Activated CD4-positive, alpha-beta T cell treated with anti-CD3 and anti-CD28 coated beads, Interleukin-2, amount 10 ng/mL, durations not matched to agents 7 days and 5 days (primary cell): ENCODE measurements at regions not wholly inside any gene's neighbourhood (a gene's known extent, or its start where the extent isn't known, plus 50 kb on each side); places are given as distances from the start of the nearest gene placed in this dataset.
"Not testable (repeated sequence)": the region's sequence is repeated elsewhere in the genome, so short reads cannot be mapped to it uniquely, and the experiment has no call there.

Source experiments
- CTCF ChIA-PET: fragments of 350-600 bp; sonication (Branson Sonifier 250); formaldehyde crosslinking; loops from one replicate; lab custom pipeline; 2021; ENCODE audit warnings: antibody characterized with exemption; lab: Charles Lee
- POLR2A ChIA-PET: fragments of 350-600 bp; sonication (Branson Sonifier 250); formaldehyde crosslinking; loops from one replicate; lab custom pipeline; 2021; ENCODE audit warnings: antibody characterized with exemption; lab: Charles Lee
- DNase-seq: peaks from one replicate; pipeline ENCODE4 v3.0.0-alpha.2; 2020
- H3K27ac Mint-ChIP-seq: one replicate; pipeline ENCODE4 v1.8.0; 2021; ENCODE audit warnings: mild to moderate bottlenecking, moderate library complexity, mixed read lengths
- H3K27me3 Mint-ChIP-seq: one replicate; pipeline ENCODE4 v1.8.0; 2021; ENCODE audit warnings: mixed read lengths
- H3K36me3 Mint-ChIP-seq: one replicate; pipeline ENCODE4 v1.8.0; 2021; ENCODE audit warnings: low read depth, mixed read lengths
- H3K4me1 Mint-ChIP-seq: one replicate; pipeline ENCODE4 v1.8.0; 2021; ENCODE audit warnings: mixed read lengths
- H3K4me3 Mint-ChIP-seq: one replicate; pipeline ENCODE4 v1.8.0; 2021; ENCODE audit warnings: mild to moderate bottlenecking, moderate library complexity, mixed read lengths
- H3K9me3 Mint-ChIP-seq: one replicate; pipeline ENCODE4 v1.8.0; 2021; ENCODE audit warnings: mixed read lengths

- DNase-seq = no peak
- Mint-ChIP-seq H3K4me3 (no peak overlapping the region), H3K4me1 (no peaks in the 10 kb centered on the region), H3K9me3 (no peaks in the 10 kb centered on the region), H3K27me3 (no peaks in the 10 kb centered on the region), H3K36me3 (no peaks in the 10 kb centered on the region), H3K27ac (no peak overlapping the region)
- CTCF ChIA-PET = no interaction called here
- POLR2A ChIA-PET = interaction anchor here (0.6 kb wide), 1 partner anchor 45 kb away, joined by 4 read pairs; no protein-coding TSS in a partner anchor
Measured at GRCh38 chr15:81812456-81812855, 233.4 kb downstream of the MEX3B start.

GRCh38 chr15:81811736-81812135 is 234.1 kb downstream of the MEX3B start:
- DNase-seq = no peak
- H3K27ac Mint-ChIP-seq = no peak overlapping the region
- POLR2A ChIA-PET = no interaction called here
- no peak overlapping the region for H3K4me3 Mint-ChIP-seq
- CTCF ChIA-PET = no interaction called here
- no peaks in the 10 kb centered on the region for H3K9me3 Mint-ChIP-seq
- no peaks in the 10 kb centered on the region for H3K4me1 Mint-ChIP-seq
- H3K27me3 Mint-ChIP-seq = no peaks in the 10 kb centered on the region
- no peaks in the 10 kb centered on the region for H3K36me3 Mint-ChIP-seq

GRCh38 chr15:81809543-81809942 is 236.3 kb downstream of the MEX3B start:
- POLR2A ChIA-PET = no interaction called here
- no peaks in the 10 kb centered on the region for H3K36me3 Mint-ChIP-seq
- no peak overlapping the region for H3K4me3 Mint-ChIP-seq
- H3K9me3 Mint-ChIP-seq = no peaks in the 10 kb centered on the region
- no peak for DNase-seq
- H3K4me1 Mint-ChIP-seq = no peaks in the 10 kb centered on the region
- CTCF ChIA-PET = no interaction called here
- H3K27ac Mint-ChIP-seq = no peak overlapping the region
- H3K27me3 Mint-ChIP-seq = no peaks in the 10 kb centered on the region

- Mint-ChIP-seq H3K4me3 (no peak overlapping the region), H3K27me3 (no peaks in the 10 kb centered on the region), H3K27ac (no peak overlapping the region), H3K36me3 (no peaks in the 10 kb centered on the region), H3K9me3 (no peaks in the 10 kb centered on the region), H3K4me1 (no peaks in the 10 kb centered on the region)
- no peak for DNase-seq
- CTCF ChIA-PET = no interaction called here
- POLR2A ChIA-PET = no interaction called here
Measured at GRCh38 chr15:81807806-81808205, 238.0 kb downstream of the MEX3B start.

- CTCF ChIA-PET = no interaction called here
- Mint-ChIP-seq H3K9me3 (no peaks in the 10 kb centered on the region), H3K27ac (no peak overlapping the region), H3K27me3 (no peaks in the 10 kb centered on the region), H3K4me1 (no peaks in the 10 kb centered on the region), H3K4me3 (no peak overlapping the region), H3K36me3 (no peaks in the 10 kb centered on the region)
- POLR2A ChIA-PET = no interaction called here
- DNase-seq = no peak
Measured at GRCh38 chr15:81807186-81807585, 238.6 kb downstream of the MEX3B start.

GRCh38 chr15:81795899-81796298 is 249.9 kb downstream of the MEX3B start:
- ChIA-PET POLR2A (interaction anchor here (0.7 kb wide), 1 partner anchor 1291 kb away, joined by 3 read pairs; no protein-coding TSS in a partner anchor), CTCF (no interaction called here)
- H3K27ac Mint-ChIP-seq = no peak overlapping the region
- no peaks in the 10 kb centered on the region for H3K36me3 Mint-ChIP-seq
- H3K4me1 Mint-ChIP-seq = no peaks in the 10 kb centered on the region
- no peaks in the 10 kb centered on the region for H3K27me3 Mint-ChIP-seq
- no peak overlapping the region for H3K4me3 Mint-ChIP-seq
- no peak for DNase-seq
- no peaks in the 10 kb centered on the region for H3K9me3 Mint-ChIP-seq

- H3K4me1 Mint-ChIP-seq = no peaks in the 10 kb centered on the region
- no peak overlapping the region for H3K4me3 Mint-ChIP-seq
- POLR2A ChIA-PET = no interaction called here
- H3K27me3 Mint-ChIP-seq = no peaks in the 10 kb centered on the region
- DNase-seq = no peak
- CTCF ChIA-PET = no interaction called here
- H3K36me3 Mint-ChIP-seq = no peaks in the 10 kb centered on the region
- H3K9me3 Mint-ChIP-seq = no peaks in the 10 kb centered on the region
- no peak overlapping the region for H3K27ac Mint-ChIP-seq
Measured at GRCh38 chr15:81792646-81793045, 253.2 kb downstream of the MEX3B start.

GRCh38 chr15:81791322-81791721 is 254.5 kb downstream of the MEX3B start:
- H3K9me3 Mint-ChIP-seq, CTCF ChIA-PET, H3K36me3 Mint-ChIP-seq, POLR2A ChIA-PET, H3K4me3 Mint-ChIP-seq, H3K27ac Mint-ChIP-seq, H3K4me1 Mint-ChIP-seq, DNase-seq, H3K27me3 Mint-ChIP-seq: not testable (repeated sequence)

- Mint-ChIP-seq H3K9me3 (no peaks in the 10 kb centered on the region), H3K4me3 (no peak overlapping the region), H3K4me1 (no peaks in the 10 kb centered on the region), H3K27me3 (no peaks in the 10 kb centered on the region), H3K27ac (no peak overlapping the region), H3K36me3 (no peaks in the 10 kb centered on the region)
- no peak for DNase-seq
- POLR2A ChIA-PET = no interaction called here
- CTCF ChIA-PET = no interaction called here
Measured at GRCh38 chr15:81789403-81789802, 256.4 kb downstream of the MEX3B start.

- peaks cover under 1% of the 10 kb centered on the region for H3K27me3 Mint-ChIP-seq
- ChIA-PET CTCF (no interaction called here), POLR2A (no interaction called here)
- H3K27ac Mint-ChIP-seq = no peak overlapping the region
- H3K36me3 Mint-ChIP-seq = no peaks in the 10 kb centered on the region
- H3K4me1 Mint-ChIP-seq = no peaks in the 10 kb centered on the region
- no peak for DNase-seq
- H3K4me3 Mint-ChIP-seq = no peak overlapping the region
- no peaks in the 10 kb centered on the region for H3K9me3 Mint-ChIP-seq
Measured at GRCh38 chr15:81786776-81787175, 259.0 kb downstream of the MEX3B start.

GRCh38 chr15:81785679-81786078 is 260.1 kb downstream of the MEX3B start:
- Mint-ChIP-seq H3K27me3 (peaks cover 3% of the 10 kb centered on the region), H3K4me1 (no peaks in the 10 kb centered on the region), H3K4me3 (no peak overlapping the region), H3K9me3 (no peaks in the 10 kb centered on the region), H3K36me3 (no peaks in the 10 kb centered on the region), H3K27ac (no peak overlapping the region)
- ChIA-PET CTCF (no interaction called here), POLR2A (no interaction called here)
- no peak for DNase-seq

GRCh38 chr15:81785181-81785580 is 260.6 kb downstream of the MEX3B start:
- ChIA-PET CTCF (no interaction called here), POLR2A (no interaction called here)
- Mint-ChIP-seq H3K36me3 (no peaks in the 10 kb centered on the region), H3K4me3 (no peak overlapping the region), H3K27ac (no peak overlapping the region), H3K9me3 (no peaks in the 10 kb centered on the region), H3K27me3 (peaks cover 3% of the 10 kb centered on the region), H3K4me1 (no peaks in the 10 kb centered on the region)
- DNase-seq = no peak

GRCh38 chr15:81784751-81785150 is 261.1 kb downstream of the MEX3B start:
- Mint-ChIP-seq H3K27me3 (peaks cover 3% of the 10 kb centered on the region), H3K4me3 (no peak overlapping the region), H3K4me1 (no peaks in the 10 kb centered on the region), H3K36me3 (no peaks in the 10 kb centered on the region), H3K27ac (no peak overlapping the region), H3K9me3 (no peaks in the 10 kb centered on the region)
- POLR2A ChIA-PET = no interaction called here
- CTCF ChIA-PET = no interaction called here
- no peak for DNase-seq

- no peaks in the 10 kb centered on the region for H3K36me3 Mint-ChIP-seq
- peaks cover 3% of the 10 kb centered on the region for H3K27me3 Mint-ChIP-seq
- DNase-seq = no peak
- ChIA-PET CTCF (no interaction called here), POLR2A (no interaction called here)
- H3K9me3 Mint-ChIP-seq = no peaks in the 10 kb centered on the region
- H3K4me3 Mint-ChIP-seq = no peak overlapping the region
- no peaks in the 10 kb centered on the region for H3K4me1 Mint-ChIP-seq
- H3K27ac Mint-ChIP-seq = no peak overlapping the region
Measured at GRCh38 chr15:81783586-81783985, 262.2 kb downstream of the MEX3B start.
